ENCODE measurements at regions not wholly inside any gene's neighbourhood (a gene's known extent, or its start where the extent isn't known, plus 50 kb on each side); places are given as distances from the start of the nearest gene placed in this dataset.

- H3K27me3 ChIP-seq (ENCODE audit: control insufficient read depth in 4 of 4, insufficient read depth in 4 of 4, low read length in 3 of 4) = no peaks in the 10 kb centered on the region
- H3K36me3 ChIP-seq (ENCODE audit: control insufficient read depth in 4 of 4, insufficient read depth in 3 of 4, low read depth in 1 of 4, low read length in 3 of 4) = no peaks in the 10 kb centered on the region
- H3K9me3 ChIP-seq (ENCODE audit: control insufficient read depth in 4 of 4, low read length in 3 of 4) = no peaks in the 10 kb centered on the region
- TF ChIP-seq YY1 (IDR thresholded peaks at IDR 0.05) (no peak), ZBTB33 (IDR thresholded peaks at IDR 0.05) (no peak), MAX (IDR thresholded peaks at IDR 0.05) (no peak)
- H3K27ac ChIP-seq (ENCODE audit: low read depth in 1 of 2, low read length in 2 of 2) = no peak overlapping the region
- no peaks in the 10 kb centered on the region for H3K4me1 ChIP-seq (ENCODE audit: control insufficient read depth in 4 of 4, insufficient read depth in 4 of 4, low read length in 3 of 4)
- 92% methylated on average over 1 of the region's 1 CpG for WGBS
- no peak overlapping the region for H3K9ac ChIP-seq (ENCODE audit: low read depth in 1 of 2, low read length in 2 of 2)
- H3K4me3 ChIP-seq (ENCODE audit: low read depth in 1 of 3, low read length in 3 of 3) = no peak overlapping the region
- no peak for DNase-seq (ENCODE audit: low spot score)
Observed at GRCh38 chr12:91576432-91576831, 393.8 kb upstream of the DCN start.

- H3K27me3 ChIP-seq (ENCODE audit: control insufficient read depth in 4 of 4, insufficient read depth in 4 of 4, low read length in 3 of 4) = no peaks in the 10 kb centered on the region
- H3K27ac ChIP-seq (ENCODE audit: low read depth in 1 of 2, low read length in 2 of 2) = no peak overlapping the region
- no peak overlapping the region for H3K4me3 ChIP-seq (ENCODE audit: low read depth in 1 of 3, low read length in 3 of 3)
- no peak for DNase-seq (ENCODE audit: low spot score)
- no peaks in the 10 kb centered on the region for H3K36me3 ChIP-seq (ENCODE audit: control insufficient read depth in 4 of 4, insufficient read depth in 3 of 4, low read depth in 1 of 4, low read length in 3 of 4)
- TF ChIP-seq FOXA1 (IDR thresholded peaks at IDR 0.05) (no peak), JUND (IDR thresholded peaks at IDR 0.05) (no peak), GABPA (IDR thresholded peaks at IDR 0.05 in 1 of 2, conservative IDR thresholded peaks at IDR 0.05 in 1 of 2) (no peak), EGR1 (IDR thresholded peaks at IDR 0.05; ENCODE audit: low read depth in 2 of 2) (no peak), YY1 (IDR thresholded peaks at IDR 0.05) (no peak), NR2F2 (IDR thresholded peaks at IDR 0.05) (no peak), SP1 (IDR thresholded peaks at IDR 0.05) (no peak), RAD21 (IDR thresholded peaks at IDR 0.05) (no peak)
- 93% methylated on average over 2 of the region's 2 CpGs for WGBS
- H3K9ac ChIP-seq (ENCODE audit: low read depth in 1 of 2, low read length in 2 of 2) = no peak overlapping the region
- no peaks in the 10 kb centered on the region for H3K4me1 ChIP-seq (ENCODE audit: control insufficient read depth in 4 of 4, insufficient read depth in 4 of 4, low read length in 3 of 4)
- no peaks in the 10 kb centered on the region for H3K9me3 ChIP-seq (ENCODE audit: control insufficient read depth in 4 of 4, low read length in 3 of 4)
Observed at GRCh38 chr12:91575630-91576029, 393.0 kb upstream of the DCN start.

GRCh38 chr12:91574975-91575374 is 392.4 kb upstream of the DCN start:
- WGBS = 90% methylated on average over 4 of the region's 4 CpGs
- Histone ChIP-seq H3K4me3 (ENCODE audit: low read depth in 1 of 3, low read length in 3 of 3) (no peak overlapping the region), H3K36me3 (ENCODE audit: control insufficient read depth in 4 of 4, insufficient read depth in 3 of 4, low read depth in 1 of 4, low read length in 3 of 4) (no peaks in the 10 kb centered on the region), H3K9me3 (ENCODE audit: control insufficient read depth in 4 of 4, low read length in 3 of 4) (no peaks in the 10 kb centered on the region), H3K4me1 (ENCODE audit: control insufficient read depth in 4 of 4, insufficient read depth in 4 of 4, low read length in 3 of 4) (no peaks in the 10 kb centered on the region), H3K27ac (ENCODE audit: low read depth in 1 of 2, low read length in 2 of 2) (no peak overlapping the region), H3K27me3 (ENCODE audit: control insufficient read depth in 4 of 4, insufficient read depth in 4 of 4, low read length in 3 of 4) (no peaks in the 10 kb centered on the region), H3K9ac (ENCODE audit: low read depth in 1 of 2, low read length in 2 of 2) (no peak overlapping the region)
- DNase-seq (ENCODE audit: low spot score) = no peak
- no peak for TF ChIP-seq NR2F2 (IDR thresholded peaks at IDR 0.05)
- no peak for TF ChIP-seq GABPA (IDR thresholded peaks at IDR 0.05 in 1 of 2, conservative IDR thresholded peaks at IDR 0.05 in 1 of 2)
- TF ChIP-seq SP1 (IDR thresholded peaks at IDR 0.05) = no peak
- TF ChIP-seq, protein P1, sequence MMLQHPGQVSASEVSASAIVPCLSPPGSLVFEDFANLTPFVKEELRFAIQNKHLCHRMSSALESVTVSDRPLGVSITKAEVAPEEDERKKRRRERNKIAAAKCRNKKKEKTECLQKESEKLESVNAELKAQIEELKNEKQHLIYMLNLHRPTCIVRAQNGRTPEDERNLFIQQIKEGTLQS (IDR thresholded peaks at IDR 0.05) = no peak
- no peak for TF ChIP-seq JUND (IDR thresholded peaks at IDR 0.05)
- TF ChIP-seq RXRA (IDR thresholded peaks at IDR 0.05) = no peak
- no peak for TF ChIP-seq FOXA1 (IDR thresholded peaks at IDR 0.05)
- no peak for TF ChIP-seq FOXA2 (IDR thresholded peaks at IDR 0.05)
- TF ChIP-seq, protein P2, sequence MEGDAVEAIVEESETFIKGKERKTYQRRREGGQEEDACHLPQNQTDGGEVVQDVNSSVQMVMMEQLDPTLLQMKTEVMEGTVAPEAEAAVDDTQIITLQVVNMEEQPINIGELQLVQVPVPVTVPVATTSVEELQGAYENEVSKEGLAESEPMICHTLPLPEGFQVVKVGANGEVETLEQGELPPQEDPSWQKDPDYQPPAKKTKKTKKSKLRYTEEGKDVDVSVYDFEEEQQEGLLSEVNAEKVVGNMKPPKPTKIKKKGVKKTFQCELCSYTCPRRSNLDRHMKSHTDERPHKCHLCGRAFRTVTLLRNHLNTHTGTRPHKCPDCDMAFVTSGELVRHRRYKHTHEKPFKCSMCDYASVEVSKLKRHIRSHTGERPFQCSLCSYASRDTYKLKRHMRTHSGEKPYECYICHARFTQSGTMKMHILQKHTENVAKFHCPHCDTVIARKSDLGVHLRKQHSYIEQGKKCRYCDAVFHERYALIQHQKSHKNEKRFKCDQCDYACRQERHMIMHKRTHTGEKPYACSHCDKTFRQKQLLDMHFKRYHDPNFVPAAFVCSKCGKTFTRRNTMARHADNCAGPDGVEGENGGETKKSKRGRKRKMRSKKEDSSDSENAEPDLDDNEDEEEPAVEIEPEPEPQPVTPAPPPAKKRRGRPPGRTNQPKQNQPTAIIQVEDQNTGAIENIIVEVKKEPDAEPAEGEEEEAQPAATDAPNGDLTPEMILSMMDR (IDR thresholded peaks at IDR 0.05; ENCODE audit: low read depth, low read length, missing input control) = no peak
- no peak for TF ChIP-seq MAX (IDR thresholded peaks at IDR 0.05)
- TF ChIP-seq ZBTB33 (IDR thresholded peaks at IDR 0.05) = no peak
- TF ChIP-seq HNF4A (conservative IDR thresholded peaks at IDR 0.05) = no peak
- TF ChIP-seq HNF4G (IDR thresholded peaks at IDR 0.05) = no peak
- TF ChIP-seq YY1 (IDR thresholded peaks at IDR 0.05) = no peak
- no peak for TF ChIP-seq TAF1 (conservative IDR thresholded peaks at IDR 0.05)
- no peak for TF ChIP-seq EGR1 (IDR thresholded peaks at IDR 0.05; ENCODE audit: low read depth in 2 of 2)
- no peak for TF ChIP-seq REST (IDR thresholded peaks at IDR 0.05)
- TF ChIP-seq RAD21 (IDR thresholded peaks at IDR 0.05) = no peak

All from liver (tissue), 8 donors.